Activated CD8-positive, alpha-beta memory T cell treated with anti-CD3 and anti-CD28 coated beads, Interleukin-2, amount 50 U/mL, for 4 hours (primary cell): ENCODE measurements at regions not wholly inside any gene's neighbourhood (a gene's known extent, or its start where the extent isn't known, plus 50 kb on each side); places are given as distances from the start of the nearest gene placed in this dataset.
"Not testable (repeated sequence)": the region's sequence is repeated elsewhere in the genome, so short reads cannot be mapped to it uniquely, and the experiment has no call there.

ENCODE experiments used
- DNase-seq: peaks from one replicate; pipeline ENCODE4 v3.0.0-alpha.2; 2020

- DNase-seq: no peak
These were observed 422.5 kb upstream of the FSTL5 start for GRCh38 chr4:162586266-162586665.

GRCh38 chr4:162582180-162582579 lies 418.4 kb upstream of the FSTL5 start:
- no peak for DNase-seq

- no peak for DNase-seq
These were observed 401.9 kb upstream of the FSTL5 start for GRCh38 chr4:162565730-162566129.

GRCh38 chr4:162560073-162560472 lies 396.3 kb upstream of the FSTL5 start:
- DNase-seq: no peak

- no peak for DNase-seq
These were observed 393.8 kb upstream of the FSTL5 start for GRCh38 chr4:162557516-162558106.

GRCh38 chr4:162535121-162535520 lies 371.3 kb upstream of the FSTL5 start:
- DNase-seq: no peak

GRCh38 chr4:162523171-162523570 lies 359.4 kb upstream of the FSTL5 start:
- DNase-seq: no peak

GRCh38 chr4:162522724-162523123 lies 358.9 kb upstream of the FSTL5 start:
- no peak for DNase-seq

GRCh38 chr4:162510937-162511336 lies 347.1 kb upstream of the FSTL5 start:
- no peak for DNase-seq

GRCh38 chr4:162510115-162510514 lies 346.3 kb upstream of the FSTL5 start:
- DNase-seq: no peak

- no peak for DNase-seq
These were observed 345.5 kb upstream of the FSTL5 start for GRCh38 chr4:162509333-162509732.

GRCh38 chr4:162506253-162506652 lies 342.5 kb upstream of the FSTL5 start:
- DNase-seq: no peak

- no peak for DNase-seq
These were observed 340.1 kb upstream of the FSTL5 start for GRCh38 chr4:162503868-162504267.

- no peak for DNase-seq
These were observed 338.3 kb upstream of the FSTL5 start for GRCh38 chr4:162502109-162502508.

GRCh38 chr4:162499478-162499877 lies 335.7 kb upstream of the FSTL5 start:
- DNase-seq: no peak

GRCh38 chr4:162498168-162498567 lies 334.4 kb upstream of the FSTL5 start:
- DNase-seq: no peak

- DNase-seq: no peak
These were observed 333.9 kb upstream of the FSTL5 start for GRCh38 chr4:162497564-162498167.

- no peak for DNase-seq
These were observed 331.1 kb upstream of the FSTL5 start for GRCh38 chr4:162494935-162495334.

- no peak for DNase-seq
These were observed 321.7 kb upstream of the FSTL5 start for GRCh38 chr4:162485486-162485885.

- DNase-seq: no peak
These were observed 311.4 kb upstream of the FSTL5 start for GRCh38 chr4:162475246-162475645.

GRCh38 chr4:162469977-162470376 lies 306.2 kb upstream of the FSTL5 start:
- DNase-seq: no peak

- DNase-seq: not testable (repeated sequence)
These were observed 301.6 kb upstream of the FSTL5 start for GRCh38 chr4:162465356-162465755.

- no peak for DNase-seq
These were observed 298.2 kb upstream of the FSTL5 start for GRCh38 chr4:162461952-162462351.

GRCh38 chr4:162458051-162458450 lies 294.3 kb upstream of the FSTL5 start:
- DNase-seq: no peak
